NT2/D1 (cell line): ENCODE measurements at regions not wholly inside any gene's neighbourhood (a gene's known extent, or its start where the extent isn't known, plus 50 kb on each side); places are given as distances from the start of the nearest gene placed in this dataset.

Experiments used
- SUZ12 ChIP-seq: IDR thresholded peaks from 2 replicates; pipeline ENCODE4 v1.6.1; 2011; ENCODE audit not compliant: insufficient read length, insufficient read depth; ENCODE audit errors: extremely low read depth
- YY1 ChIP-seq: IDR thresholded peaks from 2 replicates; pipeline ENCODE4 v1.6.1; 2011; ENCODE audit not compliant: insufficient read length, insufficient read depth
- ZNF274 ChIP-seq: IDR thresholded peaks from 2 replicates; pipeline ENCODE4 v1.6.1; 2011; ENCODE audit warnings: mild to moderate bottlenecking, low read depth, low read length

DNA sequence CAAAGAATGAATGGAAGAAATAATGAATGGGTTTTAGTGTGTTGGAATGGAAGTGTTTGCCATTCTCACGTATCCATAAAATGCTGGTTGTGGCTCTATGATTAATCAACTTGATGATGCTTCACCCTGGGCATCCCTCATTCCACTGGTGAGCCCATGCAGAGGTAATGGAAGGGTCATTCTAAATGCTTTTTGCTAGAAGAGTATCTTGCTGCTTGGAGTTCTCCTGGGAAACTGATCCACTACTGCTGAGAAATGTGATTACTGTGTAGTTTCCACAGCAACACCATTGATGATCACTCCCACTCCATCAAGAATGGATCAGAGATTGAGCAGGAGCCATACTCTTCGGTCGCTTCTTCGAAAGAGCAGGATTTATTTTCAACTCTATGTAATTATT is 101.6 kb downstream of the ARL5B start:
- TF ChIP-seq YY1 (no peak), SUZ12 (no peak), ZNF274 (no peak)
